Activated T-cell treated with anti-CD3 and anti-CD28 coated beads, Interleukin-2, amount 50 U/mL, for 24 hours (primary cell): ENCODE measurements at regions not wholly inside any gene's neighbourhood (a gene's known extent, or its start where the extent isn't known, plus 50 kb on each side); places are given as distances from the start of the nearest gene placed in this dataset.

Experiments used
- DNase-seq: peaks from one replicate; pipeline ENCODE4 v3.0.0-alpha.2; 2020
- H3K27ac Mint-ChIP-seq: 2 replicates; pipeline ENCODE4 v1.8.0; 2020; ENCODE audit warnings: mild to moderate bottlenecking, mixed read lengths
- H3K27me3 Mint-ChIP-seq: 2 replicates; pipeline ENCODE4 v1.8.0; 2020; ENCODE audit warnings: mixed read lengths
- H3K36me3 Mint-ChIP-seq: 2 replicates; pipeline ENCODE4 v1.8.0; 2020; ENCODE audit warnings: low read depth, mixed read lengths
- H3K4me1 Mint-ChIP-seq: 2 replicates; pipeline ENCODE4 v1.8.0; 2020; ENCODE audit warnings: low read depth, mixed read lengths
- H3K4me3 Mint-ChIP-seq: 2 replicates; pipeline ENCODE4 v1.8.0; 2020; ENCODE audit warnings: mild to moderate bottlenecking, moderate library complexity, mixed read lengths
- H3K9me3 Mint-ChIP-seq: 2 replicates; pipeline ENCODE4 v1.8.0; 2020; ENCODE audit warnings: mixed read lengths

DNA sequence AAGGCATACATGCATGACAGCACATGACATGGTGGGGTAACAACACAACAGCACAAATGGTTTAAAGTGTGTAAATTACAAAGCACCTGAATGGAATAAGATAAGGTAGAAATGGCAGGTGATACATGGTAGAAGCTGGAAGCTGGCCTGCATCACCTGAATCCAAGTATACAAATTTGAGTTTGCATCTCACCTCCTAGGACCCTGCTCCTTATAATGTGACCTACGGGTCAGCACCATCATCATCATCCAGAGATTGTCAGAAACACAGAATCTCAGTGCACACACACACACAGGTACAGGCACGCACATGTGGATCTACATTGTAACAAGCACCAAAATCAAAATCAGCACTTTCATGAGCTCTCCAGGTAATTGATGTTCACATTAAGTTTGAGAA lies 1048.2 kb upstream of the AUTS2 start:
- DNase-seq = no peak
- no peaks in the 10 kb centered on the region for H3K27me3 Mint-ChIP-seq
- no peak overlapping the region for H3K4me3 Mint-ChIP-seq
- no peaks in the 10 kb centered on the region for H3K4me1 Mint-ChIP-seq
- no peaks in the 10 kb centered on the region for H3K36me3 Mint-ChIP-seq
- H3K27ac Mint-ChIP-seq = no peak overlapping the region
- peaks cover 15% of the 10 kb centered on the region for H3K9me3 Mint-ChIP-seq

DNA sequence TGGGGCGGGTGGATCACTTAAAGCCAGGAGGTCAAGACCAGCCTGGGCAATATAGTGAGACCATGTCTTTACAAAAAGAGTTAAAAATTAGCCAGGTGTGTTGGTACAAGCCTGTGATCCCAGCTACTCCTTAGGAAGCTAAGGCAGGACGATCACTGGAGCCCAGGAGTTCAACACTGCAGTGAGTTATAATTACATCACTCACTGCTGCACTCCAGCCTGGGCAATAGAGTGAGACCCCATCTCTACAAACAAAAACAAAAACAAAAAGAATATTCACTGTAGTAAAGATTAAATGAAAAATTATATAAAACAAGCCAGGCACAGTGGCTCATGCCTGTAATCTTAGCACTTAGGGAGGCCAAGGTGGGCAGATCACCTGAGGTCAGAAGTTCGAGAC lies 1047.6 kb upstream of the AUTS2 start:
- Mint-ChIP-seq H3K36me3 (no peaks in the 10 kb centered on the region), H3K27me3 (no peaks in the 10 kb centered on the region), H3K4me1 (no peaks in the 10 kb centered on the region), H3K9me3 (peaks cover 15% of the 10 kb centered on the region), H3K4me3 (no peak overlapping the region), H3K27ac (no peak overlapping the region)
- no peak for DNase-seq

DNA sequence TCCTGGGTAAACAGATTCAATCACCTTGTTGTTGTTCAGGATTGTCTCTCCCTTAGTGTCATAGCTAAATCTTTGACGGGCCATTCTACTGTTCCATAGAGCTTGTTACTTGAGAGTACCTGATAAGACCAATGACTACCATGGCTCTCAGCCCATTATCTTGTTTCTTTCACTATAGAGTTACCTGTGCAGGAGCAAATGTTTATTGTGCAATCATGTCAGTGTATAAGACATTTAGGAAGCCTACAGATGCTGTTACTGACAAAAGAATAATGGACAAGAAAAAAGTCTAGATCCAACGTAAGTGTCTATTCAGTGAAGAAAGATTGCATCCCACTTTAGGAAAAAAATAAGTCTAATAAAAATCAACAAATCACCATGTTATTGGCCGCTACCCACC lies 1041.7 kb upstream of the AUTS2 start:
- H3K36me3 Mint-ChIP-seq = no peaks in the 10 kb centered on the region
- H3K4me1 Mint-ChIP-seq = no peaks in the 10 kb centered on the region
- H3K27me3 Mint-ChIP-seq = no peaks in the 10 kb centered on the region
- H3K4me3 Mint-ChIP-seq = no peak overlapping the region
- H3K27ac Mint-ChIP-seq = no peak overlapping the region
- DNase-seq = no peak
- peaks cover 5% of the 10 kb centered on the region for H3K9me3 Mint-ChIP-seq

DNA sequence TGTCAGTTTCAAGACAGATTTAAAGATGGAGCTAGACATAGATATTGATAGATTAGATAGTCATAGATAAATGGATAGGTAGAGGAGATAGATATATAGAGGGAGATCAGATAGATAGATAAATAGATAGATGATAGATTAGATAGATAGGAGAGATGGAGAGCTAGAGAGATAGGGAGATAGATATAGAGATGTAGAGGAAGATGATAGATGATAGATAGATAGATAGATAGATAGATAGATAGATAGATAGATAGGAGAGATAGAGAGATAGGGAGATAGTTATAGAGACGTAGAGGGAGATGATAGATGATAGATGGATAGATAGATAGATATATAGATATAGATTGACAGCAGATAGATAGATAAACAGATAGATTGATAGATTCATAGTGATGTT lies 1038.8 kb upstream of the AUTS2 start:
- H3K9me3 Mint-ChIP-seq = peaks cover 10% of the 10 kb centered on the region
- H3K36me3 Mint-ChIP-seq = no peaks in the 10 kb centered on the region
- no peak overlapping the region for H3K4me3 Mint-ChIP-seq
- no peak overlapping the region for H3K27ac Mint-ChIP-seq
- H3K4me1 Mint-ChIP-seq = no peaks in the 10 kb centered on the region
- no peak for DNase-seq
- no peaks in the 10 kb centered on the region for H3K27me3 Mint-ChIP-seq

DNA sequence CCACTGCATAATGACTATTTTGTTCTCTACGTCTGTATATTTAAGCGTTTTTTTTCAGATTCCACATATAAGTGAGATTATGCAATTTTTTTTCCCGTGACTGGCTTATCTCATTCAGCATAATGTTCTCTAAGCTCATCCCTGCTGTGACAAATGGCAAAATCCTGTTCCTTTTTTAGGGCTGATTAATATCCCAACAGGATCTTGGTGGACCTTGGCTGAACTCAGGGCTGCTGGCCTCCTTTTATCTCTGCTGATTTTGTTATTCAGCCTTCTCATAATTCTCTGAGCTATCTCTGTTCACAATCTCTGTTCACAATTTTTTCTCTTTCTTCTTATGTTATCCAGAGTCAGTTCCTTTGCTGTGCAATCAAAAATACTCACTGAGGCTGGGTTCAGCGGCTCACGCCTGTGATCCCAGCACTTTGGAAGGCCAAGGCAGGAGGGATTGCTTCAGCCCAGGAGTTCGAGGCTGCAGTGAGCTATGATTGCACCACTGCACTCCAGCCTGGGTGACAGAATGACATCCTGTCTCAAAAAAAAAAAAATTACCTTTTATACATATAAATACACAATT lies 1035.9 kb upstream of the AUTS2 start:
- H3K4me3 Mint-ChIP-seq = no peak overlapping the region
- no peaks in the 10 kb centered on the region for H3K27me3 Mint-ChIP-seq
- H3K9me3 Mint-ChIP-seq = peaks cover 14% of the 10 kb centered on the region
- no peak for DNase-seq
- no peaks in the 10 kb centered on the region for H3K4me1 Mint-ChIP-seq
- no peak overlapping the region for H3K27ac Mint-ChIP-seq
- H3K36me3 Mint-ChIP-seq = no peaks in the 10 kb centered on the region

DNA sequence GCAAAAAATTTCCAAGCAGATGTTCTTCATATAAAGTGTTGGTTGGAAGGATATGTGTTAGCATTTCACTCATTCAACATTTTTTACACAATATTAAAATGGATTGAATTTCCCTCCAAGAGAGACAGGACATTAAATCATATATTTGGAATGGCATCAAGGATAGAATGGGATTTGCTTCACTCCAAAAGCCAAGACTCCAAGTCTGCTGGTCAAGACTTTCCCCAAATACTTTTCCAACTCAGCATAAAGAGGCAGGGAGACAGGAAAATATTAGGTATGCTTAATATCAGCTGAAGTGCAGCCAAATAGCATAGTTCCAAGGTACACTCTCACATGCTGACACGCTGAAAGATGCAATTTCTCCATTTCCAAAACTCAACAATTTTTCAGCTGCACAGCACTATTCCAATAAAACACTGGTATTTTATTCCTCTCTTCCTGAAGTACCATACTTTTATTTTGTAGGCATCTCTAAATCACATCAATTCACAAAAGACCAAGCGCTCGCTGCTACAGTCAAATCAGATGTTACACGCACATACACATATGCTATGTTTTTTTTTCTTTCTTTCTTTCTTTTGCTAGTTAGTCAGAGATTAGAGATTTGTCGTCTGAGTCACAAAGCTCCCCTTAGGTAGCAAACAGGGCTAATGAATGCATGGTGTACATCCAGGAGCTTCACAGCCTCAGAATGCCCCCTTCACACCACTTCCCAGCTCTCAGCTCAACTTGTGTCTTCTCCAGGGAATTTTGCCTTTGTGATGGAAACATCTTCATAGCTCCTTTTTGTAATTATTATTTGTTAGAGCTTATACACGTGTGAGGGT lies 1033.8 kb upstream of the AUTS2 start:
- no peaks in the 10 kb centered on the region for H3K27me3 Mint-ChIP-seq
- no peak overlapping the region for H3K27ac Mint-ChIP-seq
- no peak for DNase-seq
- no peaks in the 10 kb centered on the region for H3K36me3 Mint-ChIP-seq
- peaks cover 14% of the 10 kb centered on the region for H3K9me3 Mint-ChIP-seq
- no peaks in the 10 kb centered on the region for H3K4me1 Mint-ChIP-seq
- no peak overlapping the region for H3K4me3 Mint-ChIP-seq

DNA sequence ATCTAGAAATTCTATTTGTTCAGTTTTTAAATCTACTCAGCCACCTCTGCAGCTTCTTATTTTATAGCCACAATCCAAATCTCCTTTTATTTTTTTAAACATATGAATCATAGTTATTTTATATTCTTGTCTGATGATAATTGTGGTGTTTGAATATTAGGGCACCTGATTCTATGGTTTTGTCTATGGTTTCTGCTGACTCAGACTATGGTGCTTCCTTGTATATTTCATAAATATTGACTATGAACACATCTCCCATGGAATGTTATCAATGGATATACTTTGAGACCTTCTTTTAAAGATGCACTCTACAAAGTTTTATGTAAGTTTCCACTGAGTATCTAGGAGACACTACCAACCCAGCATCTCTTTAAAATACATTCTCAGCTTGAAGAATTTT lies 1027.0 kb upstream of the AUTS2 start:
- no peak overlapping the region for H3K4me3 Mint-ChIP-seq

DNA sequence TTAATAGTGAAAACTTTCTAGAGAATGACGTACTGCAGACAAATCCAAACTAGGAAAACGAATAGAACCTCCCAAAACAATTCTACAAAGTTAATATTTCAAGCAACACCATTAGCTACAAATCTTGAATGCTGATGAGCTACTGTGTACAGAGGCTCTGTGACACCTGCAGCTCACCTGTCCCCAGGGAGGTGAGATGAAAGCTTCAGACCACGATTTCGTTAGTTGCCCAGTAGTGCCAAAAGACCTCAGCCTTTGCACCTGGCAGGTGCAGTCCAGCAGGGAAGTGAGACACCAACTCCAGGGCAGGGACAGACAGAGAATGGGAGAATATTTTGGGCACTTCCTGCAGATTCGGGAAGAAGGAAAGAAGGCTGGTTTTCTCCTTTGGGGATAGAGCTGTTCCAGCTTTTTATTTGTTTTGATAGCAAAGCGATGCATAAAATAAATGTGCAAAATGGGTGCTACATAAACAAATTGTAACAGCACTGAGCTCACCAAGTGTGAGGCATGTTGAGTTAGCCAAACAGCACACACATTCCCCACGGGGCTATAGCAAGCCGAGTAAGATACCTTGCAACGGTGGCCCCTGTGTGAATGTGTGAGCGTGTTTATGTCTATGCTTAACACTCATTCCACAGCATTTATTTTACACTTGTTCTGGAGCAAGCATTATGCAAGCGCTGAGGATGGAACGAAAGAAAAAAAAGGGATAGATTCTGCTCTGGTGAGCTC lies 1024.8 kb upstream of the AUTS2 start:
- no peak for DNase-seq
- Mint-ChIP-seq H3K27me3 (no peaks in the 10 kb centered on the region), H3K27ac (no peak overlapping the region), H3K4me3 (no peak overlapping the region), H3K4me1 (no peaks in the 10 kb centered on the region), H3K36me3 (no peaks in the 10 kb centered on the region), H3K9me3 (peaks cover 10% of the 10 kb centered on the region)

More for the DNA sequence above, 1027.0 kb upstream of the AUTS2 start:
- no peak for DNase-seq
- Mint-ChIP-seq H3K36me3 (no peaks in the 10 kb centered on the region), H3K27me3 (no peaks in the 10 kb centered on the region), H3K9me3 (peaks cover 8% of the 10 kb centered on the region), H3K4me1 (no peaks in the 10 kb centered on the region), H3K27ac (no peak overlapping the region)

DNA sequence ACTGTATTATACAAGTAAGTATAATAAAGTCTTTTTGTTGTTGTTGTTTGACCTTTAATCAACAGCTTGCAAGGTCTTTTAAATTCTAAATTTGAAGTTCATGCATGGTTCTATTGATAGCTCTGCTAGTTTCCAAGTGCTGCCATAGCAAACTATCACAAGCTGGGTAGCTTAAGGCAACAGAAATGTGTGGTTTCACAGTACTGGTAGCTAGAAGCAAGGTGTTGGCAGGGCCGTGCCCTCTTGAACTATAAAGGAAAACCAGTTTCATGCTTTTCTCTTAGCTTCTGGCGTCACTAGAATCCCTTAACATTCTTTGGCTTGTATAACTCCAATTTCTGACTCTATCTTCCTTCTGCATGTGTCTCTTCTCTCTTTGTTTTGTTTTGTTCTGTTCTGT lies 1021.9 kb upstream of the AUTS2 start:
- Mint-ChIP-seq H3K27me3 (no peaks in the 10 kb centered on the region), H3K4me3 (no peak overlapping the region), H3K4me1 (no peaks in the 10 kb centered on the region), H3K9me3 (peaks cover 19% of the 10 kb centered on the region), H3K36me3 (no peaks in the 10 kb centered on the region), H3K27ac (no peak overlapping the region)
- no peak for DNase-seq

DNA sequence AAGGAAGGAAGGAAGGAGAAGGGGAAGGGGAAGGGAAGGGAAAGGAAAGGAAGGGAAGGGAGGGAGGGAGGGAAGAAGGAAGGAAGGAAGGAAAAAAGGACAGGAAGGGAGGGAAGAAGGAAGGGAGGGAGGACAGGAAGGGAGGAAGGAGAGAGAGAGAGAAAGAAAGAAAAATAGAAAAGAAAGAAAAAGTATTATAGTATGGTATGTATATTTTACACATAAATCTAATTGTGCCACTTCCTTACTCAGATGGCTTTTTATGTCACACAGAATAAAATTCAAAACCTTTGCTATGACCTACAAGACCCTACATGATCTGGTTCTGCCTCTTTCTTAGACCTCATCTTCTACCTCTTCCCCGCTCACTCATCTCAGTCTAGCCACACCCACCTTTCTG lies 1016.9 kb upstream of the AUTS2 start:
- DNase-seq = no peak
- Mint-ChIP-seq H3K27ac (no peak overlapping the region), H3K27me3 (no peaks in the 10 kb centered on the region)

DNA sequence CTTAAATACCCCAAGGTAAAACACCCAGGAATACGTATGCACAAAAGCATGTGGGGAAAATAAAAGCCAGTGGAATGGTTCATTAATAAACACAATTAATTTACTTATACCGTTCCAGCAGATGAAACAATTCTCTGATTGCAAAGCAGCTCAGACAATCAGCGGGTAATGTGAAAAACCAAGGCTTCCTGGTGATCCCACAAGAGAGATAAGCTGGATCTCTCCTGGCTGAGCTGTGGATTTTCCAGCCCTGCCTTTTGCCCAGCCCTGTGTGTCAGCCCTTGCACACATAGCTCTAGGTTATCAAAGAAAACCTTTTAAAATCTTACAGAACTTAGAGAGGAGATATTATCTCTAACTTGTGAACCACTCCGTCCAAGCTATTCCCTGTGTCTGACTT lies 1010.7 kb upstream of the AUTS2 start:
- Mint-ChIP-seq H3K27me3 (no peaks in the 10 kb centered on the region), H3K27ac (no peak overlapping the region), H3K4me1 (no peaks in the 10 kb centered on the region), H3K9me3 (peaks cover 11% of the 10 kb centered on the region), H3K4me3 (no peak overlapping the region), H3K36me3 (no peaks in the 10 kb centered on the region)
- no peak for DNase-seq

More for the DNA sequence above, 1016.9 kb upstream of the AUTS2 start:
- Mint-ChIP-seq H3K4me1 (no peaks in the 10 kb centered on the region), H3K4me3 (no peak overlapping the region), H3K36me3 (no peaks in the 10 kb centered on the region), H3K9me3 (peaks cover 27% of the 10 kb centered on the region)

DNA sequence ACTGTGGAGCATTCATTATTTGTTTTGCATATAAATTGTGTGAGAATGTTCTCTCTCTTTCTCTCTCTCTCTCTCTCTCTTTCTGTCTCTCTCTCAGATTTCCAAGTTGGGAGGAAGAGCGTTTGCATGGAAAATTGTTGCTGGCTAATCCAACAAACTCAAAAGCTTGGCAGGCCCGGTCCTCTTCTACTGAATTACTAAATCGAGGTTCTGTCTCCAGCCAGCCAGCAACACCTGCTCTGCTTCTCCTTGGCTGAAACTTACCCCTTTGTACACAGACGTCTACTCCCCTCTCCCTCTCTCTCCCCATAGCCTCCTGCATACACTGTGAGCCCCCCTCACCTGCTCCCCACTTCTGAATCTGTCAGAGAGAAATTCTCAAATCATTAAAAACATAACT lies 996.4 kb upstream of the AUTS2 start:
- no peaks in the 10 kb centered on the region for H3K27me3 Mint-ChIP-seq
- peaks cover 9% of the 10 kb centered on the region for H3K9me3 Mint-ChIP-seq
- no peaks in the 10 kb centered on the region for H3K4me1 Mint-ChIP-seq
- no peak for DNase-seq
- H3K36me3 Mint-ChIP-seq = no peaks in the 10 kb centered on the region
- no peak overlapping the region for H3K4me3 Mint-ChIP-seq
- no peak overlapping the region for H3K27ac Mint-ChIP-seq

DNA sequence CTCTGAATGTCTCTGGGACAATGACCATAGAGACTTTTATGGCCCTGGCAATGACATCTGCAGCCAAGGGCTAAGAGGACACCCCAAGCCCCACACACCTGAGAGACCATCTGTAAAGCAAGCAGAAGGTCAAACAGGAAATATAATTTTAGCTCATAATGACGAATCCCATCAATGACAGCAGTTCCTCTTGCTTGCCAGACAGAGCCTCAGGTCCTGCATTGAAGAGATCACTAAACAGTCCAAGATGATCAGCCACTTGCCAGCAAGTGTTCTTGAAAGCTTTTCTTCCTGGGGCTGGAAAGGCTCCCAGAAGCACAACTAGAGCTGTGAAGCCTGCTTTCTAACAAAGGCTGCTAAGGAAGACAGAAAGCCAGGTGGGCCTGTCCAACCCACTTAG lies 993.7 kb upstream of the AUTS2 start:
- H3K36me3 Mint-ChIP-seq = no peaks in the 10 kb centered on the region
- peaks cover 25% of the 10 kb centered on the region for H3K9me3 Mint-ChIP-seq
- no peaks in the 10 kb centered on the region for H3K27me3 Mint-ChIP-seq
- no peaks in the 10 kb centered on the region for H3K4me1 Mint-ChIP-seq
- no peak for DNase-seq
- no peak overlapping the region for H3K27ac Mint-ChIP-seq
- H3K4me3 Mint-ChIP-seq = no peak overlapping the region

DNA sequence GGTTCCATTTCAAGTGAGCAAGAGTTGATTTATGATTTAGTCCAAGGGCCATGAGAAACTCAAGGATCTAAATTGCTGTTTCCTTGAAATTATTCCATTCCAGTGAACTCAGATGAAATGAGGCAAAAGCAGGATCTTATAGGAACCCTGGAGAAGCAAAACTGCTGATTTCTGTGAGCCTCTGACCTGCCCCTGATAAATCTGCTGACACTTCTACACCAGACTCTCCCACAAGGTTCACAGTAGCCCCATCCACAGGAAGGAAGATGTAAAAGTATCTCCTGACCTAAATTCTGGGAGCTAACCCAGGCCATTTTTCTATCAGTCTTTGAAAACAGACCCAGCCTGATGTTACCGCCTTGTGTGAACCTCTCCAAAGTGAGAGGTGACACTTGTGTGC lies 987.6 kb upstream of the AUTS2 start:
- no peak for DNase-seq
- Mint-ChIP-seq H3K27me3 (no peaks in the 10 kb centered on the region), H3K4me3 (no peak overlapping the region), H3K9me3 (peaks cover 38% of the 10 kb centered on the region), H3K36me3 (no peaks in the 10 kb centered on the region), H3K27ac (no peak overlapping the region), H3K4me1 (no peaks in the 10 kb centered on the region)

DNA sequence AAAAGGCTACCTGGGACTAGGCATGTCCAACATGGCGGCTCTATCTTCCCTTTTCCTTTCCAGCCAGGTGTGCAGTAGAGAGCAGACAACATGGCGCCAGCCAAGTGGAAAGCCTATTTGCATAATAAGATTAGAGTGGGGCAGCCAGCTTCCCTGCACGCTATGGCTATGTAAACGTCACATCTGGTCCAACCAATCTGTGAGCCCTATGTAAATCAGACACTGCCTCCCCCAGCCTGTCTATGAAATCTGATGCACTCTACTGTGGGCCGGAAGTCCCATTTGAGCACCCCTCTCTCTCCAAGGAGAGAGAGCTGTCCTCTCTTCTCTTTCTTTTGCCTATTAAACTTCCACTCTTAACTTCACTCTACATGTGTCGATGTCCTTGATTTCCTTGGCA lies 984.9 kb upstream of the AUTS2 start:
- H3K27ac Mint-ChIP-seq = no peak overlapping the region
- no peaks in the 10 kb centered on the region for H3K4me1 Mint-ChIP-seq
- H3K4me3 Mint-ChIP-seq = no peak overlapping the region
- H3K9me3 Mint-ChIP-seq = peaks cover 27% of the 10 kb centered on the region
- DNase-seq = no peak
- no peaks in the 10 kb centered on the region for H3K27me3 Mint-ChIP-seq
- no peaks in the 10 kb centered on the region for H3K36me3 Mint-ChIP-seq
